ENCODE measurements at regions not wholly inside any gene's neighbourhood (a gene's known extent, or its start where the extent isn't known, plus 50 kb on each side); places are given as distances from the start of the nearest gene placed in this dataset.
"Not testable (repeated sequence)": the region's sequence is repeated elsewhere in the genome, so short reads cannot be mapped to it uniquely, and the experiment has no call there.

GRCh38 chr7:47188653-47189315 lies 393.1 kb downstream of the TNS3 start:
- no peak for DNase-seq

GRCh38 chr7:47188136-47188535 lies 393.8 kb downstream of the TNS3 start:
- no peak for DNase-seq

DNA sequence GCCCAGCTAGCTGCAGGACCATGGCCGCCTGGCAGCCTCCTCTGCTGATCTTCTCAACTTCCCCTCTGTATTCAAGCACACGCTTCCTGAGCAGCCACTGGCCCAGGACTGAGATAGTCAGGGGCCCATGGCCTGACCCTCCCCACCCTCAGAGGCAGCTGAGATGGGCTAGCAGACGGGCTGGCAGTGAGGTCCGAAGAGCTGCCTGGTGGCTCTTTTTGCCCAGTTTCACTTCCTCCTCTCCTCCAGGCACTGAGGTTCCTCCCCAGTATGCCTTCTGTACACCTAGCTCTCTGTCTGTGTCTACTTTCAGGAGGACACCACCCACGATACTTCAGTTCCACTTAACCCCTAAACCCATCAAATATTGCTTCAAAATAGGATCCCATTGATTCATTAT lies 395.6 kb downstream of the TNS3 start:
- DNase-seq, result no peak

GRCh38 chr7:47185839-47186238 lies 396.1 kb downstream of the TNS3 start:
- no peak for DNase-seq

GRCh38 chr7:47185170-47185569 lies 396.7 kb downstream of the TNS3 start:
- DNase-seq, result no peak

- no peak for DNase-seq
Observed at GRCh38 chr7:47183862-47184590, 397.9 kb downstream of the TNS3 start.

DNA sequence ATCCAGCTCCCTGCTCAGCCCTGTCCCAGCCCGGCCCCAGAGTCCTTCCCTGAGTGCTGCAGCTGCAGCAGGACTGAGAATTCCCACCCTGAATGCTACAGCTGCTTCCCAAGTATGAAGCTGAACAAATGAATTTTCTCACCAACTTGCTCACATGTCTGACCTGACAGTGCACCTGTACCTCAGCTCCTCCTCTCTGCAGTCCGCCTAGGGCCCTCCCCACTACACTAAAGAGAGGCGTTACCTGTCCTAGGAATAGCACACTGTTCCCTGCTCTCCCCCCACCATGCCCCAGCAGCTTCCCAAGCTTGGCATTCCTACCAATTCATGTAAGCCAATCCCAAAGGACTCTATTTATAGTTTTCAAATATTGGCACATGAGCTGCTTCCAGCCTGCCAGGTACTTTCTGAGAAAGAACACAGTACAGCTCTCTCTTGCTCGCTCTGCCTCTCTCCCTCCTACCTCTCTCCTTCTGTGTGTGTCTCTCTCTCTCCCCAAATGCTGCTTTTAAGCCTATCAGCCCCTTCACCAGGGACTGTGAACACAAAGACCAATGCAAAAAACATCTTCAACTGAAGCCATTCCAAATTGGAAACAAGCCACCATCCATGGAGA lies 400.1 kb downstream of the TNS3 start:
- DNase-seq, result no peak

DNA sequence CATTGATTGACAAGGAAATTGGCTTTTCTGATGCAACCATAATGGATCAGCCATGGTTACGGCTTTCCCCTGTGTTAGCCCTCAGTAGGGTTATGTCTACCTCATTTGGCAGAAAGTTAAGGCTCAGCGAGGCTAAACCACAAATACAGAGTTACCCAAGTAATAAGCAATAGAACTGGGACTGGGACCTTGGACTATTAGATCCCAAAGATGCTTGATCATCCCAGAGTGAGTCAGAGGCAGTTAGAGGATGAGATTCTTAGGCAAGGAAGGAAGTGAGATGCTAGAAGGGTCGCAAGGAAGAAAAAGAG lies 401.4 kb downstream of the TNS3 start:
- no peak for DNase-seq

DNA sequence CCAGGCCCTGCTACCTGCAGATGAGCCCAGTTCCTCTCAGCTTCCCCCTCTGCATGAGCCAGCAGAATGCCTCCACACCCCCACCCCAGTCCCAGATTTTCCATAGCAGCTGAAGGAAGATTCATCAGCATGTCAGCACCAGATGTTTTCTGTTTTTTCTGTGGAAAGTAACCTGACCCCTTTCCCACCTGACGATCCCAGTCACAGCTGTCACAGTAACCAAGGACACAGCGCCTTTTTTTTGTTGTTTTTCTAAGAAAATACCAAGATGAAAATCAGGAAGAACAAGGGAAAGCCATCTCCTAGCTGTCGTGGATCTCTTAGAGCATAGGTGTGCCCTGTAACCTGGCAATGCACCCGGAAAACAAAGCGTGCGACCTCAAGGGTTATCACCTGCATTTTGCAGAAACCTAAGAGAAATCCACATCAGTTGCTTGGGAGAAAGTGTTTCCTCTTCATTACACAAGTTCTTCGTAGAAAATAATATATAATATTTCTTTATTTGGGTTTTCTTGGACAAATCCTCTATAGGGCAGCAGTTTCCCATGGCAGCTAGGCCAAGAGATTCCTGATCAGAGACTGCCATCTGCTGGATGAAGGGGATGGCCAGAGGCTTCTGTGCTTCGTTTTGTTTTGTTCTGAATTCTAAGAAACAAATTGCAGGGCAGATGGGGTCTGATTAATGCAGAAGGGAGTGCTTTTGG lies 401.9 kb downstream of the TNS3 start:
- DNase-seq, result peak in 1 of 2 experiments; percentile 55

DNA sequence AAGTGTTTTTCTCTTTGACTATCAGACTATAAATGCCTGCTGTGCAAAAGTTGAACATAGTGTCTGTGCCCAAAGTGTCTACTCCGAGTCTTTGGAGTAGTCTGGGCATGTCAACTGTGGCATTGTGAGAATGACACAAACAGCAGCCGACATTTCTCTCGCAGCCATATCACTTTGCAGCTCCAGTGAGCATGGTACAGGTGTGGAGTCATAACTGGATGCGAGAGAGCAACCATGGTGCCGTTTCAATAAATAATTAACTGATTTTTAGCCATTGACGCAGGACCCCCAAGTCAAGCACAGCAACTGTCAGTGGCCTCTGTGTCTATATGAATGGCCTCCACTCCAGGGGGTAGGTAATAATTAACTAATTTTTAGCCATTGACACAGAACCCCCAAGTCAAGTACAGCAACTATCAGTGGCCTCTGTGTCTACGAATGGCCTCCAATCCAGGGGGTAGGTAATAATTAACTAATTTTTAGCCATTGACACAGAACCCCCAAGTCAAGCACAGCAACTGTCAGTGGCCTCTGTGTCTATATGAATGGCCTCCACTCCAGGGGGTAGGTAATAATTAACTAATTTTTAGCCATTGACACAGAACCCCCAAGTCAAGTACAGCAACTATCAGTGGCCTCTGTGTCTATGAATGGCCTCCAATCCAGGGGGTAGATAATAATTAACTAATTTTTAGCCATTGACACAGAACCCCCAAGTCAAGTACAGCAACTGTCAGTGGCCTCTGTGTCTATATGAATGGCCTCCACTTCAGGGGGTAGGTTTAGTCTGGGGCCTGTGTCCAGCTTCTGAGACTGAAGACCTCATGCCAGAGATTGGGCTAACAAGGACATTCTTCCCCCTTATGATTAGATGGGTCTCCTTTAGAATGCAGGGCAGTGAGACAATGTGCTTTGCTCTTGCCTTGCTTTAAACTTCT lies 409.0 kb downstream of the TNS3 start:
- not testable (repeated sequence) for DNase-seq

DNA sequence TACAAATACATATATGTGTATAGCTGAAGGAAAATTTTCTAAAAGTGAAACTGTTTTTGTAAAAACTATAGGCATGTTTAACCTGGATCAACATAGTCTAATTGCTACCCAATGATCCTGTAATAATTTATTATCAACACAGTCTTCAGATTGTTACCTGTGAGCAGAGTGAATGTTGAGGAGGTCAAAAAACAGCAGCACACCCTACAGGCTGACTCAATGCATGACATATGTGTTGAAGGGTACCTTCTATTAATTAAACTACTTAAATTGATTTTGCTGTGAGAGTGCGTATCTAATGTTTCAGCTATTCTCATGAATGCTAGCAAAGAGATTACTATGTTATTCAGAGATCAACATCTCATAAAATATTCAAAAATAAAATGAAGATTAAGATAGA lies 411.4 kb downstream of the TNS3 start:
- no peak for DNase-seq

- DNase-seq, result no peak
Observed at GRCh38 chr7:47154791-47155190, 427.1 kb downstream of the TNS3 start.

- DNase-seq, result no peak
Observed at GRCh38 chr7:47153576-47153975, 428.3 kb downstream of the TNS3 start.

DNA sequence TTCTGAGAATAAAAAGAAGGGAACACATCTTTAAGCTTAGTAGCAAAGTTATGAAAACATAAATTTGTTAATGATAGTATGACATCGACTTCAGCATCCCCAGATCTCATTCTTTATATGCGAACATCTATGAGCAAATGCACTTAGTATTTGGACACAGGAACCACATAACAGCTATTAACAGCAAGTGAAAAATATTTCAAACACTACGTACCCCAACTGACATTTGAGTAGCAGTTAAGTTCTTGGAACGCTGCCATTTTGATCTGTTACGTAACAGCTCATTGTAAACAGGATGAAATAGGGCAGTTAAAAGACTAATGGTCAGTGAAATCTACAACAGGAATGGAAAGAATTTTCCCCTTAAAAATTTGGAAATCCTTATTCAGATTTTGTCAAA lies 428.9 kb downstream of the TNS3 start:
- no peak for DNase-seq

GRCh38 chr7:47152307-47152706 lies 429.6 kb downstream of the TNS3 start:
- DNase-seq, result no peak

DNA sequence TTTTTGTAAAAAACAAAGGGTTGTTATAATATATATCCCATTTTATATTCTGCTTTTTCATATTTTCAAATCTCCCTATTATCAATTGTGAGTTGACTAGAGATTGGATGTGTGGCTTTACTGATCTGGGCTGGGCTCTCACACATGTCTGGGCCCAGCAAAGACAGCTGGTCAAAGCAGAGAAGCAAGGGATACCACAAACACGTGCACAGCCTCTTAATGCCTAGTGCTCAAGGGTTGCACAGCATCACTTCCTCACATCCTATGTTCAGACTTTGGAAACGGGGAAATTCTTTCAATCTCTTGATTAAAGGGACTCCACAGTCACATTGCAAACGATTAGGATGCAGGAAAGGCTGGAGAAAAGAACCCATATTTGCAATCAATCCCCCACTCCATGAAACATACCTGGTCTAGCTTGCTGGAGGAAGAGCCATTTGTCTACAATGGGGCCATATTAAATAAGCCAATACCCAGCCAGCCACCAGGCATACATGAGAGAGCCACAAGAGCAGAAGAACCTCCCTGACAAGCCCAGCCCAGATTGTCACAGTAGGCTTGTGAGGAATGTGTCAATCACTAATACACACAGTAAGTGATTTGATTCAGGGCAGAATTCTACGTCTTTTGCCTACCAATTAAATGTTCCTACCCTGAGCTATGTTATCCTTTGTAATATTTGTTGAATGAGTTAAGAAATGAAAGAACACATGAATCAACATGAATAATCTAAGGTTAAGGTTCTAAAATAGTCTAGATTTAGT lies 431.2 kb downstream of the TNS3 start:
- no peak for DNase-seq

GRCh38 chr7:47149971-47150370 lies 431.9 kb downstream of the TNS3 start:
- no peak for DNase-seq

DNA sequence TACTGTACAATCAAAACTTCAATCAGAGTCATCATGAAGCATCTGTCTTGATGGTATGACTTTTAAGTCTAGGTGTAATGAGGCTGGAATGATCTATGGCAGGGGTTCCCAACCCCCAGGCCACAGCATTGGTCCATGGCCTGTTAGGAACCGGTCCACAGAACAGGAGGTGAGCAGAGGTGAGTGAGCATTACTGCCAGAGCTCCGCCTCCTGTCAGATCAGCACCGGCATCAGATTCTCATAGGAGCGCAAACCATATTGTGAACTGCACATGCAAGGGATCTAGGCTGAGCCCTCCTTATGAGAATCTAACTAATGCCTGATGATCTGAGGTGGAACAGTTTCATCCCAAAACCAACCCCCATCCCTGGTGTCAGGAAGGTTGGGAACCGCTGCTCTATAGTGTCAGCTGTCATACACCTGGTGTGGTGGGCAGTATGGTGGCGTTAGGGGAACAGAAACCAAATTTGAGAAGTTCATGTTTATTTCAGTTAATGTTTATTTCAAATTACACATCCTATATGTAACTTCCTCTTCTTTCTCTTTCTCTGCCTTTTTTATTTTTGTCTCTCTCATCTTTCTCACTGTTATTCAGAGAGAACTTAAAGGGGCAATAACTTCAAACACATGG lies 432.6 kb downstream of the TNS3 start:
- DNase-seq, result no peak

- no peak for DNase-seq
Observed at GRCh38 chr7:47148536-47149207, 433.2 kb downstream of the TNS3 start.

- no peak for DNase-seq
Observed at GRCh38 chr7:47147213-47147631, 434.7 kb downstream of the TNS3 start.

- DNase-seq, result no peak
Observed at GRCh38 chr7:47145982-47146381, 435.9 kb downstream of the TNS3 start.
